IMR-90 (cell line): ENCODE measurements at regions not wholly inside any gene's neighbourhood (a gene's known extent, or its start where the extent isn't known, plus 50 kb on each side); places are given as distances from the start of the nearest gene placed in this dataset.

ENCODE experiments used
- ATAC-seq: fragments of 200-7000 bp; cut with Tn5 transposase; 2 replicates; pipeline ENCODE4 v1.9.1; 2020; ENCODE audit warnings: low read depth, mild to moderate bottlenecking, moderate library complexity
- BruUV-seq: library from RNA; stranded (reverse); fragments of 400-500 nt; replicated peaks from 2 replicates; lab custom pipeline; 2021; lab: Mats Ljungman, UMichigan
- CTCF ChIA-PET: fragments of 300-600 bp; formaldehyde crosslinking; extraction: SDS; loops from one replicate; lab custom pipeline; 2021; ENCODE audit warnings: antibody characterized with exemption; lab: Yijun Ruan, JAX
- POLR2A ChIA-PET: fragments of 300-600 bp; sonication (Branson Sonifier 250); formaldehyde crosslinking; loops from one replicate; lab custom pipeline; 2022; ENCODE audit warnings: antibody characterized with exemption; ENCODE audit not compliant: unreplicated experiment; lab: Charles Lee
- DNase-seq: peaks from one replicate; pipeline ENCODE4 v3.0.0; 2013
- H2AFZ ChIP-seq: replicated peaks from 2 replicates; pipeline ENCODE3; 2013; ENCODE audit warnings: low read length, mild to moderate bottlenecking; ENCODE audit not compliant: poor library complexity
- H2AK5ac ChIP-seq: 2 replicates; pipeline ENCODE4 v1.6.1; 2013; ENCODE audit warnings: low read depth, low read length, inconsistent platforms
- H2AK9ac ChIP-seq: replicated peaks from 2 replicates; pipeline ENCODE3; 2013; ENCODE audit warnings: mild to moderate bottlenecking, low read depth, low read length, moderate library complexity; ENCODE audit not compliant: poor library complexity
- H2BK120ac ChIP-seq: 2 replicates; pipeline ENCODE4 v1.6.1; 2013; ENCODE audit warnings: low read depth, low read length, inconsistent platforms
- H2BK15ac ChIP-seq: 3 replicates; pipeline ENCODE4 v1.6.1; 2013; ENCODE audit warnings: low read depth, low read length, inconsistent platforms
- H2BK20ac ChIP-seq: 2 replicates; pipeline ENCODE4 v1.6.1; 2013; ENCODE audit warnings: low read depth, mild to moderate bottlenecking, inconsistent platforms, low read length, moderate library complexity
- H2BK5ac ChIP-seq: 2 replicates; pipeline ENCODE4 v1.6.1; 2013; ENCODE audit warnings: mild to moderate bottlenecking, low read depth, low read length, inconsistent platforms; ENCODE audit not compliant: poor library complexity, severe bottlenecking
- H3K14ac ChIP-seq: replicated peaks from 2 replicates; pipeline ENCODE4 v1.6.1; 2013; ENCODE audit warnings: low read depth, low read length, inconsistent platforms
- H3K18ac ChIP-seq: 2 replicates; pipeline ENCODE4 v1.6.1; 2013; ENCODE audit warnings: low read depth, low read length, control low read depth
- H3K23ac ChIP-seq: 2 replicates; pipeline ENCODE4 v1.6.1; 2013; ENCODE audit warnings: low read depth, low read length, inconsistent platforms
- H3K27ac ChIP-seq: 2 replicates; pipeline ENCODE4 v1.5.1; 2013; ENCODE audit warnings: mild to moderate bottlenecking, control low read depth, low read length; ENCODE audit not compliant: insufficient read depth
- H3K27me3 ChIP-seq: 2 replicates; pipeline ENCODE4 v1.6.1; 2013; ENCODE audit warnings: low read length; ENCODE audit not compliant: control insufficient read depth, insufficient read depth
- H3K36me3 ChIP-seq: 2 replicates; pipeline ENCODE4 v1.6.1; 2013; ENCODE audit warnings: low read length, mixed read lengths; ENCODE audit not compliant: control insufficient read depth, insufficient read depth
- H3K4ac ChIP-seq: 2 replicates; pipeline ENCODE4 v1.6.1; 2013; ENCODE audit warnings: low read depth, low read length, inconsistent platforms
- H3K4me1 ChIP-seq: 2 replicates; pipeline ENCODE4 v1.6.1; 2013; ENCODE audit warnings: low read length, mixed read lengths; ENCODE audit not compliant: control insufficient read depth, insufficient read depth
- H3K4me2 ChIP-seq: 2 replicates; pipeline ENCODE4 v1.6.1; 2013; ENCODE audit warnings: low read depth, mild to moderate bottlenecking, control low read depth, low read length, moderate library complexity
- H3K4me3 ChIP-seq: 2 replicates; pipeline ENCODE4 v1.5.1; 2013; ENCODE audit warnings: low read depth, mild to moderate bottlenecking, control low read depth, low read length, moderate library complexity; ENCODE audit not compliant: insufficient read depth
- H3K56ac ChIP-seq: 2 replicates; pipeline ENCODE4 v1.6.1; 2013; ENCODE audit warnings: low read length, inconsistent platforms; ENCODE audit not compliant: insufficient read depth; ENCODE audit errors: extremely low read depth
- H3K79me1 ChIP-seq, 2 experiments: 2 replicates each; pipeline ENCODE4 v1.6.1; 2013; ENCODE audit warnings: low read length in 2 of 2, inconsistent platforms in 1 of 2, low read depth in 1 of 2
- H3K9ac ChIP-seq: 2 replicates; pipeline ENCODE4 v1.6.1; 2013; ENCODE audit warnings: low read depth, low read length, control low read depth
- H3K9me1 ChIP-seq: 2 replicates; pipeline ENCODE4 v1.6.1; 2013; ENCODE audit warnings: low read length, inconsistent platforms; ENCODE audit not compliant: insufficient read depth
- H3K9me3 ChIP-seq: 2 replicates; pipeline ENCODE4 v1.6.1; 2013; ENCODE audit warnings: low read length; ENCODE audit not compliant: control insufficient read depth, insufficient read depth
- H4K20me1 ChIP-seq: 2 replicates; pipeline ENCODE4 v1.6.1; 2013; ENCODE audit warnings: low read length, inconsistent platforms; ENCODE audit not compliant: insufficient read depth
- H4K5ac ChIP-seq: 2 replicates; pipeline ENCODE4 v1.6.1; 2013; ENCODE audit warnings: mild to moderate bottlenecking, low read depth, low read length, control low read depth
- H4K8ac ChIP-seq, 2 experiments: 2 replicates each; pipeline ENCODE4 v1.6.1; 2013; ENCODE audit warnings: low read depth in 2 of 2, low read length in 2 of 2, control low read depth in 1 of 2, inconsistent platforms in 1 of 2
- H4K91ac ChIP-seq: 2 replicates; pipeline ENCODE4 v1.6.1; 2013; ENCODE audit warnings: low read depth, low read length, inconsistent platforms; ENCODE audit not compliant: insufficient read depth
- BHLHE40 ChIP-seq: fragments of 150-350 bp; IDR thresholded peaks from 2 replicates; pipeline ENCODE4 v1.6.1; 2016; ENCODE audit warnings: mild to moderate bottlenecking, low read depth, low read length
- CEBPB ChIP-seq: IDR thresholded peaks from 2 replicates; pipeline ENCODE4 v1.6.1; 2012; ENCODE audit warnings: low read depth, low read length, improper control_type of control experiment
- CHD1 ChIP-seq: IDR thresholded peaks from 2 replicates; pipeline ENCODE4 v1.6.1; 2012; ENCODE audit warnings: low read depth, low read length, improper control_type of control experiment
- ELK1 ChIP-seq: fragments of 150-350 bp; IDR thresholded peaks from 2 replicates; pipeline ENCODE4 v1.6.1; 2016; ENCODE audit warnings: low read depth, mild to moderate bottlenecking, low read length, moderate library complexity, borderline replicate concordance
- FOS ChIP-seq: fragments of 150-350 bp; IDR thresholded peaks from 2 replicates; pipeline ENCODE4 v1.6.1; 2016; ENCODE audit warnings: low read depth, low read length
- MAZ ChIP-seq: IDR thresholded peaks from 2 replicates; pipeline ENCODE4 v1.6.1; 2012; ENCODE audit warnings: low read depth, mild to moderate bottlenecking, low read length, improper control_type of control experiment, moderate library complexity, borderline replicate concordance
- MXI1 ChIP-seq: IDR thresholded peaks from 2 replicates; pipeline ENCODE4 v1.6.1; 2012; ENCODE audit warnings: low read depth, mild to moderate bottlenecking, low read length, moderate library complexity, borderline replicate concordance
- NFE2L2 ChIP-seq: fragments of 150-350 bp; IDR thresholded peaks from 2 replicates; pipeline ENCODE4 v1.6.1; 2016; ENCODE audit warnings: low read depth, mild to moderate bottlenecking, low read length
- POLR2A ChIP-seq: IDR thresholded peaks from 2 replicates; pipeline ENCODE4 v1.6.1; 2012; ENCODE audit warnings: mild to moderate bottlenecking, low read depth, low read length
- RAD21 ChIP-seq: IDR thresholded peaks from 2 replicates; pipeline ENCODE4 v1.6.1; 2012; ENCODE audit warnings: low read length, improper control_type of control experiment
- RCOR1 ChIP-seq: IDR thresholded peaks from 2 replicates; pipeline ENCODE4 v1.6.1; 2012; ENCODE audit warnings: mild to moderate bottlenecking, low read length, improper control_type of control experiment; ENCODE audit not compliant: insufficient replicate concordance
- RFX5 ChIP-seq: IDR thresholded peaks from 2 replicates; pipeline ENCODE4 v1.8.0; 2012; ENCODE audit warnings: low read depth, mild to moderate bottlenecking, low read length, moderate library complexity
- SMC3 ChIP-seq: fragments of 150-350 bp; IDR thresholded peaks from 2 replicates; pipeline ENCODE4 v1.6.1; 2016; ENCODE audit warnings: low read depth, mild to moderate bottlenecking, antibody characterized with exemption, low read length, moderate library complexity
- WGBS, 2 experiments: methylation state at CpG; one replicate each; pipeline versions ENCODE4 v1.1.5 to v1.1.7; 2013; ENCODE audit warnings: missing lambda C conversion rate in 2 of 2; ENCODE audit not compliant: insufficient read length in 1 of 2; ENCODE audit errors: extremely low coverage in 2 of 2; 5-methylcytosine and 5-hydroxymethylcytosine counted together
- dilution Hi-C: fragments of 300-500 bp; cut with HindIII; formaldehyde crosslinking; loops from one replicate; pipeline ENCODE4 v1.14.3; 2018; ENCODE audit warnings: low sequenced_read_pairs; ENCODE audit not compliant: unreplicated experiment
- in situ Hi-C: fragments of 300-500 bp; cut with MboI; formaldehyde crosslinking; loops from 3 replicates; pipeline ENCODE4 v1.14.3; 2019; ENCODE audit warnings: low sequenced_read_pairs, inconsistent platforms, mixed read lengths
- intact Hi-C: fragments of 100-400 bp; cut with micrococcal nuclease; formaldehyde crosslinking; loops from 2 replicates; pipeline ENCODE4 v1.10.0; 2022
- TF ChIP-seq, protein P1 (sequence below): conservative IDR thresholded peaks from 2 replicates; pipeline ENCODE4 v1.5.1; 2012; ENCODE audit warnings: mild to moderate bottlenecking, low read depth, low read length, improper control_type of control experiment
- TF ChIP-seq, protein P2 (sequence below): fragments of 150-350 bp; IDR thresholded peaks from 2 replicates; pipeline ENCODE4 v1.6.1; 2017; ENCODE audit warnings: mild to moderate bottlenecking, antibody characterized with exemption, low read length, low read depth

GRCh38 chr1:56404561-56405030 lies 174.8 kb downstream of the PLPP3 start:
- peaks cover 4% of the 10 kb centered on the region; the same call in 1 of the 2 replicates for H3K9me1 ChIP-seq
- no peaks in the 10 kb centered on the region for H4K20me1 ChIP-seq
- no peak overlapping the region for H2BK15ac ChIP-seq
- H3K27ac ChIP-seq: no peak overlapping the region
- intact Hi-C loops (no loop called here), in situ Hi-C loops (no loop called here), dilution Hi-C loops (no loop called here)
- no peaks in the 10 kb centered on the region for H3K27me3 ChIP-seq
- no peak overlapping the region for H3K18ac ChIP-seq
- H2AK9ac ChIP-seq: no peak overlapping the region
- no peak overlapping the region for H4K91ac ChIP-seq
- ChIA-PET CTCF (no interaction called here), POLR2A (no interaction called here)
- no peak overlapping the region for H3K14ac ChIP-seq
- ATAC-seq (no peak), DNase-seq (no peak)
- H2BK120ac ChIP-seq: no peak overlapping the region
- no peak overlapping the region for H4K5ac ChIP-seq
- WGBS, 2 experiments: 83% methylated on average over 3 of the region's 7 CpGs; no CpG with 5 or more reads in 1 of the 2 experiments
- H3K4me1 ChIP-seq: no peaks in the 10 kb centered on the region
- TF ChIP-seq FOS: no peak
- no peak for TF ChIP-seq MXI1
- no peak for TF ChIP-seq CEBPB
- no peak for TF ChIP-seq NFE2L2
- TF ChIP-seq, protein P1, sequence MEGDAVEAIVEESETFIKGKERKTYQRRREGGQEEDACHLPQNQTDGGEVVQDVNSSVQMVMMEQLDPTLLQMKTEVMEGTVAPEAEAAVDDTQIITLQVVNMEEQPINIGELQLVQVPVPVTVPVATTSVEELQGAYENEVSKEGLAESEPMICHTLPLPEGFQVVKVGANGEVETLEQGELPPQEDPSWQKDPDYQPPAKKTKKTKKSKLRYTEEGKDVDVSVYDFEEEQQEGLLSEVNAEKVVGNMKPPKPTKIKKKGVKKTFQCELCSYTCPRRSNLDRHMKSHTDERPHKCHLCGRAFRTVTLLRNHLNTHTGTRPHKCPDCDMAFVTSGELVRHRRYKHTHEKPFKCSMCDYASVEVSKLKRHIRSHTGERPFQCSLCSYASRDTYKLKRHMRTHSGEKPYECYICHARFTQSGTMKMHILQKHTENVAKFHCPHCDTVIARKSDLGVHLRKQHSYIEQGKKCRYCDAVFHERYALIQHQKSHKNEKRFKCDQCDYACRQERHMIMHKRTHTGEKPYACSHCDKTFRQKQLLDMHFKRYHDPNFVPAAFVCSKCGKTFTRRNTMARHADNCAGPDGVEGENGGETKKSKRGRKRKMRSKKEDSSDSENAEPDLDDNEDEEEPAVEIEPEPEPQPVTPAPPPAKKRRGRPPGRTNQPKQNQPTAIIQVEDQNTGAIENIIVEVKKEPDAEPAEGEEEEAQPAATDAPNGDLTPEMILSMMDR: no peak
- TF ChIP-seq CHD1: no peak
- TF ChIP-seq RFX5: no peak
- no peak for TF ChIP-seq RAD21
- no peak for TF ChIP-seq RCOR1
- no peak for TF ChIP-seq ELK1
- TF ChIP-seq POLR2A: no peak
- TF ChIP-seq MAZ: no peak
- TF ChIP-seq, protein P2, sequence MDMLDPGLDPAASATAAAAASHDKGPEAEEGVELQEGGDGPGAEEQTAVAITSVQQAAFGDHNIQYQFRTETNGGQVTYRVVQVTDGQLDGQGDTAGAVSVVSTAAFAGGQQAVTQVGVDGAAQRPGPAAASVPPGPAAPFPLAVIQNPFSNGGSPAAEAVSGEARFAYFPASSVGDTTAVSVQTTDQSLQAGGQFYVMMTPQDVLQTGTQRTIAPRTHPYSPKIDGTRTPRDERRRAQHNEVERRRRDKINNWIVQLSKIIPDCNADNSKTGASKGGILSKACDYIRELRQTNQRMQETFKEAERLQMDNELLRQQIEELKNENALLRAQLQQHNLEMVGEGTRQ: no peak
- TF ChIP-seq BHLHE40: no peak
- TF ChIP-seq SMC3: no peak
- H3K36me3 ChIP-seq: no peaks in the 10 kb centered on the region
- no peaks in the 10 kb centered on the region for H3K79me1 ChIP-seq
- no peak overlapping the region for H3K4ac ChIP-seq
- H3K23ac ChIP-seq: no peak overlapping the region
- no peak overlapping the region for H2BK20ac ChIP-seq
- H3K4me2 ChIP-seq: no peak overlapping the region
- BruUV-seq: no TSS peak
- H3K9me3 ChIP-seq: no peaks in the 10 kb centered on the region
- no peak overlapping the region for H3K9ac ChIP-seq
- no peak overlapping the region for H2AK5ac ChIP-seq
- H3K56ac ChIP-seq: no peak overlapping the region
- no peak overlapping the region for H3K4me3 ChIP-seq
- H4K8ac ChIP-seq: no peak overlapping the region
- H2AFZ ChIP-seq: no peak overlapping the region
- H2BK5ac ChIP-seq: no peak overlapping the region
